HUDEP-2 (cell line): ENCODE measurements at regions not wholly inside any gene's neighbourhood (a gene's known extent, or its start where the extent isn't known, plus 50 kb on each side); places are given as distances from the start of the nearest gene placed in this dataset.
"Not testable (repeated sequence)": the region's sequence is repeated elsewhere in the genome, so short reads cannot be mapped to it uniquely, and the experiment has no call there.

Experiments
- DNase-seq, 76 experiments: peaks; one replicate each; lab custom pipeline; 2025; ENCODE audit not compliant: unreplicated experiment in 76 of 76; lab: John Stamatoyannopoulos, UW

- DNase-seq, result no peak
Observed at GRCh38 chr10:23918090-23918723, 290.7 kb upstream of the KIAA1217 start.

GRCh38 chr10:23918839-23919238 is 290.1 kb upstream of the KIAA1217 start:
- no peak for DNase-seq

- no peak for DNase-seq
Observed at GRCh38 chr10:23927576-23928325, 281.2 kb upstream of the KIAA1217 start.

GRCh38 chr10:23934023-23934422 is 274.9 kb upstream of the KIAA1217 start:
- not testable (repeated sequence) for DNase-seq

GRCh38 chr10:23945845-23946244 is 263.1 kb upstream of the KIAA1217 start:
- no peak for DNase-seq

GRCh38 chr10:23951841-23952240 is 257.1 kb upstream of the KIAA1217 start:
- no peak for DNase-seq

- no peak for DNase-seq
Observed at GRCh38 chr10:23955456-23956225, 253.3 kb upstream of the KIAA1217 start.

- DNase-seq, result no peak
Observed at GRCh38 chr10:23965123-23965522, 243.8 kb upstream of the KIAA1217 start.

GRCh38 chr10:23965880-23966279 is 243.1 kb upstream of the KIAA1217 start:
- no peak for DNase-seq

- no peak for DNase-seq
Observed at GRCh38 chr10:23966504-23967051, 242.4 kb upstream of the KIAA1217 start.

GRCh38 chr10:23968301-23968700 is 240.6 kb upstream of the KIAA1217 start:
- no peak for DNase-seq

GRCh38 chr10:23974746-23975272 is 234.1 kb upstream of the KIAA1217 start:
- no peak for DNase-seq

- no peak for DNase-seq
Observed at GRCh38 chr10:23975431-23975830, 233.5 kb upstream of the KIAA1217 start.

- DNase-seq, result no peak
Observed at GRCh38 chr10:23976275-23976674, 232.7 kb upstream of the KIAA1217 start.

GRCh38 chr10:23978317-23978716 is 230.6 kb upstream of the KIAA1217 start:
- DNase-seq, result no peak

- no peak for DNase-seq
Observed at GRCh38 chr10:23980094-23980493, 228.8 kb upstream of the KIAA1217 start.

- DNase-seq, result no peak
Observed at GRCh38 chr10:23981520-23982309, 227.2 kb upstream of the KIAA1217 start.

- not testable (repeated sequence) for DNase-seq
Observed at GRCh38 chr10:23984405-23984804, 224.5 kb upstream of the KIAA1217 start.

GRCh38 chr10:23988006-23988405 is 220.9 kb upstream of the KIAA1217 start:
- DNase-seq, result no peak

GRCh38 chr10:23994459-23995046 is 214.4 kb upstream of the KIAA1217 start:
- peak in 29 of 76 experiments; percentile 1 to 54 (median 6) for DNase-seq
